ENCODE measurements at regions not wholly inside any gene's neighbourhood (a gene's known extent, or its start where the extent isn't known, plus 50 kb on each side); places are given as distances from the start of the nearest gene placed in this dataset.

GRCh38 chr18:29074147-29074546 is 897.2 kb upstream of the CDH2 start:
- TF ChIP-seq CTCF (IDR thresholded peaks at IDR 0.05): no peak
- TF ChIP-seq POLR2A (IDR thresholded peaks at IDR 0.05): no peak

Measured in uterus (tissue), 2 donors.